ENCODE measurements at regions not wholly inside any gene's neighbourhood (a gene's known extent, or its start where the extent isn't known, plus 50 kb on each side); places are given as distances from the start of the nearest gene placed in this dataset.

DNA sequence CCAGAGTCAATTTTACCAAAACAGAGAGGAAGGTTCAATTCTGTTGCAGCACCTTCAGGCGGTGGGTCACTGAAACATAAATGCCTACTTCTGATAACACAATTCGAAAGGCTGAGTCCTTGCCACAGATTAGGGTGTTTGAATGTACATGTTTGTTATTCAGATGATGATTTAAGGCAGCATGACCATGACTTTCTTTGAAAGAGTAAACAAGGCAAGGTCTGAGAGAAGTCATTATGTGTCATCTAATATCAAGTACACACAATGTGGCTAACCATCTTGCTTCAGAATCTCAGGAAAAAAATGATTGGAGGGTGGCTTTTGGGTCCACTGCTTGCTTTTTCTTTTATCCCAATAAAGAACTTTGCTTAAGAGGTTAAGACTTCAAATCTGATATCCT is 457.5 kb downstream of the TAF11L14 start:
- no peak for DNase-seq (ENCODE audit: low read depth)
- TF ChIP-seq, protein P1, sequence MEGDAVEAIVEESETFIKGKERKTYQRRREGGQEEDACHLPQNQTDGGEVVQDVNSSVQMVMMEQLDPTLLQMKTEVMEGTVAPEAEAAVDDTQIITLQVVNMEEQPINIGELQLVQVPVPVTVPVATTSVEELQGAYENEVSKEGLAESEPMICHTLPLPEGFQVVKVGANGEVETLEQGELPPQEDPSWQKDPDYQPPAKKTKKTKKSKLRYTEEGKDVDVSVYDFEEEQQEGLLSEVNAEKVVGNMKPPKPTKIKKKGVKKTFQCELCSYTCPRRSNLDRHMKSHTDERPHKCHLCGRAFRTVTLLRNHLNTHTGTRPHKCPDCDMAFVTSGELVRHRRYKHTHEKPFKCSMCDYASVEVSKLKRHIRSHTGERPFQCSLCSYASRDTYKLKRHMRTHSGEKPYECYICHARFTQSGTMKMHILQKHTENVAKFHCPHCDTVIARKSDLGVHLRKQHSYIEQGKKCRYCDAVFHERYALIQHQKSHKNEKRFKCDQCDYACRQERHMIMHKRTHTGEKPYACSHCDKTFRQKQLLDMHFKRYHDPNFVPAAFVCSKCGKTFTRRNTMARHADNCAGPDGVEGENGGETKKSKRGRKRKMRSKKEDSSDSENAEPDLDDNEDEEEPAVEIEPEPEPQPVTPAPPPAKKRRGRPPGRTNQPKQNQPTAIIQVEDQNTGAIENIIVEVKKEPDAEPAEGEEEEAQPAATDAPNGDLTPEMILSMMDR (IDR thresholded peaks at IDR 0.05; ENCODE audit: insufficient read depth, low read length), result no peak
- no peak overlapping the region for H3K4me3 ChIP-seq (ENCODE audit: low read depth, low read length)

DNA sequence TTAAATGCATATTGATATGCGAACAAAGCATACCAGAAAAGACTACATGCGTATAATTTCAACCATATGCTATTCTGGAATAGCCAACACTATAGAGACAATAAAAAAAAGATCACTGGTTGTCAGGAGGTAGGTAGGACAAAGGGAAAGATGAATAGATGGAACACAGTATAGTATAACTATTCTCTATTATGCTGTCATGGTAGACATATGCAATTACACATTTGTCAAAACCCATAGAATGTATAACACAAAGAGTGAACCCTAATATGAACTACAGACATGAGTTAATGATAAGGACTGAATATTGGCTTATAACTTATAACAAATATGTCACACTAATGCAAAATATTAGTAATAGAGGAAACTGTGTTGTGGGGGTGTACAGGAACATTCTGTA is 460.8 kb downstream of the TAF11L14 start:
- H3K4me3 ChIP-seq (ENCODE audit: low read depth, low read length), result no peak overlapping the region
- TF ChIP-seq, protein P1 (IDR thresholded peaks at IDR 0.05; ENCODE audit: insufficient read depth, low read length), result no peak

DNA sequence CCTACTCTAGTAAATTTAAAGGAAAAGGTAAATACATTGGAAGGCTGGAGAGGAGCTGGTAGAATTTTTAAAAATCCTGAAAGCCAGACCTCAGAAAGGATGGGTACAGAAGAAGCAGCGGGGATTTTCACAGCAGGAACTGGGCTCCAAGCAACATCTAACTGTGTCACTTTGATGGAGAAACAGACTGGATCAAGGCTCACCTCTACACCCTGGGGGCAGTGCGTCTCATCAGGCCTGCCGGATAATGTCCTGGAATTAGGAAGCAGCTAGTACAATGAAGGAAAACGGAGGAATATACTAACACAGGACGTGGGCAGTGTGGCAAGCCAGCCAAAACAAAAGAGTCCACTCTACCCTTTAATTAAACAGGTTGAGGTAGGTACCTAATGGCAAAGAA is 463.6 kb downstream of the TAF11L14 start:
- DNase-seq (ENCODE audit: low read depth), result no peak
- TF ChIP-seq, protein P1 (IDR thresholded peaks at IDR 0.05; ENCODE audit: insufficient read depth, low read length), result no peak
- H3K4me3 ChIP-seq (ENCODE audit: low read depth, low read length), result no peak overlapping the region

More for the DNA sequence above, 460.8 kb downstream of the TAF11L14 start:
- no peak for DNase-seq (ENCODE audit: low read depth)

DNA sequence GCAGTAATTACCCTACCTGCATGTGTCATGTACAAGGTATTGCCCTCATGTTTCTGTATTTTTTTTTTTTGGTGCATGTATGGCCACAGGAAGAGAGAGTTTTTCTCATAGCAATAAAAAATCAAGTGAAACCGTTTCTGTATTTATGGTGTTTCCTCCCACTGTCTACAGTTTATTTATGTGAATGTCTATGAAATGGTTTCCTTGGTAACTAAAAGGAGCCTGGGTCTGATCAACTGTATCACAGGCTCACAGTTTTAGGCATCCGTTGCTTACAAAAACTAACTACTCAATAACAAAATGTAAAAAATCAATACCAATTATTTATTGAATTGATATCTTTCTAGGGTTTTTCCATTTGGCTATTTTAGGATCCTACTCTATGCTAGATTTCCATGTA is 464.4 kb downstream of the TAF11L14 start:
- TF ChIP-seq, protein P1 (IDR thresholded peaks at IDR 0.05; ENCODE audit: insufficient read depth, low read length), result no peak
- DNase-seq (ENCODE audit: low read depth), result no peak
- H3K4me3 ChIP-seq (ENCODE audit: low read depth, low read length), result no peak overlapping the region

DNA sequence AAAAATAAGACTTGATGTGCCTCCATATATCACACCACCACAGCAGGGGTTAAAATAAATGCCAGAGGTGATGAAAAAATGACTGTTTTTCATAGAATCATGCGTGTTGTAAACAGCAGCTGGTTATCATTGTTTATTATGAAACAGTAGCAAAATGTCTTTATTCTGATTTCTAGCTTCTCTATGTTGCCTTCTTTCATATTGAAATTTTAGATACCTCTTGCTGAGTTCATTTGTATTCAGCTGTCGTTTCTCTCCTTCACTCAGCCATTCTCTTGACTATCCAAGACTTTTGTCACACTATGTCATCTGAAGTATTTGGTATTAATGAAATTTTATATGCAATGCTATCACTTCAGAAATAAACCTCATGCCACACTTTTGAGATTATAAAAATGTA is 465.0 kb downstream of the TAF11L14 start:
- no peak for DNase-seq (ENCODE audit: low read depth)
- no peak overlapping the region for H3K4me3 ChIP-seq (ENCODE audit: low read depth, low read length)
- TF ChIP-seq, protein P1 (IDR thresholded peaks at IDR 0.05; ENCODE audit: insufficient read depth, low read length), result no peak

DNA sequence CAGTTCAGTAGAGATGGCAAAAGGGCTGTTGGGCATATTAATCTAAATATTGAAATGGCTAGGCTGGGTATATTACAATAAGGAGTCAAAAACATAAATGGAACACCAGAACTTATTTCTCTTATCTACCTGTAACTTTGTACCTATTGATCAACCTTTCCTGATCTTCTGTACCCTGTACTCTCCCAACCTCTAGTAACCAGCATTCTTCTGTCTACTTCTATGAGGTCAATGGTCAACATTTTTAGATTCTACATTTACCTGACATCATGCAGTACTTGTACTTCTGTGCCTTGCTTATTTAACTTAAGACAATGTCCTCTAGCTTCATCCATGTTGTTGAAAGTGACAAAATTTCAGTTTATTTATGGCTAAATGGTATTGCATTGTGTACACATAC is 467.3 kb downstream of the TAF11L14 start:
- H3K4me3 ChIP-seq (ENCODE audit: low read depth, low read length), result no peak overlapping the region
- TF ChIP-seq, protein P1 (IDR thresholded peaks at IDR 0.05; ENCODE audit: insufficient read depth, low read length), result no peak
- DNase-seq (ENCODE audit: low read depth), result no peak

DNA sequence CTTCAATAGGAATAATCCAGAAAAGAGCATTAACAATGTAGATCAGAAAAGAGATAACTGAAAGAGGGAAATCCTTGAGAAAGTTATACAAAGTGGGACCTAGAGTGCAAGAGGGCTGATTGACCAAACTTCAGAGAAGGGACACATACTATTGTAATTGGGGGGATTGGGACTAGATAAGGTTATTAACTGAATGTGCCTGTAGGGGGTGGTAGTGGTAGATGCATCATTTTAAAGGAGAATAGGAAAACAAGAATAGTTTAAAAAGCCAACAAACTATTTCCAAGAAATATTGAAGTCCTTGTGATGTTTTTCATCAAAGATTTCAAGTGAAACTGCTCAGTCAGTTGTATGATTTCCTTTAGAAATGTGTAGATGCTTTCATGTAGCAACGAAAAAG is 468.5 kb downstream of the TAF11L14 start:
- TF ChIP-seq, protein P1 (IDR thresholded peaks at IDR 0.05; ENCODE audit: insufficient read depth, low read length), result no peak
- no peak for DNase-seq (ENCODE audit: low read depth)
- H3K4me3 ChIP-seq (ENCODE audit: low read depth, low read length), result no peak overlapping the region

Measured in fibroblast of the aortic adventitia (primary cell).